Natural killer cell (primary cell): ENCODE measurements at regions not wholly inside any gene's neighbourhood (a gene's known extent, or its start where the extent isn't known, plus 50 kb on each side); places are given as distances from the start of the nearest gene placed in this dataset.

Experiments
- ATAC-seq, 3 donors: fragments of 150-1000 bp in 2 of 3; fragments of 200-7000 bp in 1 of 3; cut with Tn5 transposase; 1 replicate in 1 of 3; 2 replicates in 2 of 3; pipeline ENCODE4 v1.10.0; 2021; ENCODE audit warnings: mild to moderate bottlenecking in 2 of 3, moderate library complexity in 2 of 3
- DNase-seq, 2 donors: peaks; one replicate each; pipeline versions ENCODE4 v3.0.0 to v3.0.0-alpha.2; 2013 to 2021; ENCODE audit warnings: mixed read lengths in 1 of 2
- H3K27ac ChIP-seq: one replicate; pipeline ENCODE4 v1.5.1; 2013; ENCODE audit warnings: mild to moderate bottlenecking, low read length
- H3K27me3 ChIP-seq: one replicate; pipeline ENCODE4 v1.6.1; 2013; ENCODE audit warnings: low read length; ENCODE audit not compliant: control insufficient read depth, insufficient read depth
- H3K36me3 ChIP-seq: one replicate; pipeline ENCODE4 v1.6.1; 2013; ENCODE audit warnings: low read length; ENCODE audit not compliant: control insufficient read depth, insufficient read depth
- H3K4me1 ChIP-seq: one replicate; pipeline ENCODE4 v1.6.1; 2013; ENCODE audit warnings: low read length; ENCODE audit not compliant: control insufficient read depth, insufficient read depth
- H3K4me3 ChIP-seq: one replicate; pipeline ENCODE4 v1.5.1; 2013; ENCODE audit warnings: low read length
- H3K9me3 ChIP-seq: one replicate; pipeline ENCODE4 v1.6.1; 2013; ENCODE audit warnings: low read length; ENCODE audit not compliant: control insufficient read depth, insufficient read depth
- H3K27ac Mint-ChIP-seq, 2 donors: one replicate each; pipeline ENCODE4 v1.8.0; 2022; ENCODE audit warnings: mild to moderate bottlenecking in 2 of 2, mixed read lengths in 2 of 2, moderate library complexity in 1 of 2
- H3K27me3 Mint-ChIP-seq, 2 donors: one replicate each; pipeline ENCODE4 v1.8.0; 2022; ENCODE audit warnings: low read depth in 2 of 2, mixed read lengths in 2 of 2
- H3K36me3 Mint-ChIP-seq: one replicate; pipeline ENCODE4 v1.8.0; 2022; ENCODE audit warnings: mixed read lengths
- H3K4me1 Mint-ChIP-seq, 2 donors: one replicate each; pipeline ENCODE4 v1.8.0; 2022; ENCODE audit warnings: mixed read lengths in 2 of 2
- H3K4me3 Mint-ChIP-seq: one replicate; pipeline ENCODE4 v1.8.0; 2022; ENCODE audit warnings: mild to moderate bottlenecking, moderate library complexity, mixed read lengths
- H3K9me3 Mint-ChIP-seq, 2 donors: one replicate each; pipeline ENCODE4 v1.8.0; 2022; ENCODE audit warnings: mixed read lengths in 2 of 2
- CTCF ChIP-seq: fragments of 200-600 bp; IDR thresholded peaks from one replicate; pipeline ENCODE4 v1.8.0; 2022; ENCODE audit warnings: antibody characterized with exemption
- WGBS: methylation state at CpG from one replicate; pipeline ENCODE4 v1.1.7; 2013; ENCODE audit warnings: missing lambda C conversion rate; ENCODE audit not compliant: insufficient coverage; 5-methylcytosine and 5-hydroxymethylcytosine counted together
- intact Hi-C: fragments of 100-400 bp; cut with micrococcal nuclease; formaldehyde crosslinking; loops from one replicate; pipeline ENCODE4 v1.14.2; 2022

GRCh38 chr3:83035704-83036010 is 1274.2 kb upstream of the GBE1 start:
- DNase-seq (no peak), ATAC-seq (no peak)
- TF ChIP-seq CTCF, result no peak
- no peaks in the 10 kb centered on the region for H3K27me3 ChIP-seq
- H3K4me3 Mint-ChIP-seq, result no peak overlapping the region
- 83% methylated on average over 2 of the region's 2 CpGs for WGBS
- H3K4me3 ChIP-seq, result no peak overlapping the region
- H3K27ac ChIP-seq, result no peak overlapping the region
- no peaks in the 10 kb centered on the region for H3K36me3 Mint-ChIP-seq
- peaks cover 12 to 23% of the 10 kb centered on the region in 2 donors for H3K9me3 Mint-ChIP-seq
- no peaks in the 10 kb centered on the region for H3K4me1 Mint-ChIP-seq
- intact Hi-C loops, result no loop called here
- no peaks in the 10 kb centered on the region for H3K4me1 ChIP-seq
- H3K9me3 ChIP-seq, result no peaks in the 10 kb centered on the region
- H3K27ac Mint-ChIP-seq, result no peak overlapping the region
- H3K36me3 ChIP-seq, result no peaks in the 10 kb centered on the region
- H3K27me3 Mint-ChIP-seq, result no peaks in the 10 kb centered on the region

- 92% methylated on average over 16 of the region's 16 CpGs for WGBS
- Mint-ChIP-seq H3K27ac (no peak overlapping the region), H3K4me3 (no peak overlapping the region), H3K27me3 (no peaks in the 10 kb centered on the region), H3K36me3 (no peaks in the 10 kb centered on the region), H3K9me3 (peaks cover 8 to 17% of the 10 kb centered on the region in 2 donors), H3K4me1 (no peaks in the 10 kb centered on the region)
- no peaks in the 10 kb centered on the region for H3K36me3 ChIP-seq
- no peaks in the 10 kb centered on the region for H3K9me3 ChIP-seq
- H3K4me3 ChIP-seq, result no peak overlapping the region
- DNase-seq, result no peak
- H3K27ac ChIP-seq, result no peak overlapping the region
- ATAC-seq, result no peak
- TF ChIP-seq CTCF, result no peak
- H3K27me3 ChIP-seq, result no peaks in the 10 kb centered on the region
- intact Hi-C loops, result no loop called here
- H3K4me1 ChIP-seq, result no peaks in the 10 kb centered on the region
These were observed 1273.6 kb upstream of the GBE1 start for GRCh38 chr3:83034806-83035703.

GRCh38 chr3:83033133-83033532 is 1271.7 kb upstream of the GBE1 start:
- no peaks in the 10 kb centered on the region for H3K4me1 Mint-ChIP-seq

More at GRCh38 chr3:83033133-83033532, 1271.7 kb upstream of the GBE1 start:
- Histone ChIP-seq H3K4me3 (no peak overlapping the region), H3K36me3 (no peaks in the 10 kb centered on the region), H3K4me1 (no peaks in the 10 kb centered on the region), H3K27ac (no peak overlapping the region), H3K27me3 (no peaks in the 10 kb centered on the region), H3K9me3 (no peaks in the 10 kb centered on the region)
- TF ChIP-seq CTCF, result no peak
- no peaks in the 10 kb centered on the region for H3K27me3 Mint-ChIP-seq
- peaks cover 12% of the 10 kb centered on the region for H3K36me3 Mint-ChIP-seq
- ATAC-seq (no peak), DNase-seq (no peak)
- no peak overlapping the region for H3K27ac Mint-ChIP-seq
- H3K4me3 Mint-ChIP-seq, result no peak overlapping the region
- intact Hi-C loops, result no loop called here
- H3K9me3 Mint-ChIP-seq, result peaks cover 12 to 18% of the 10 kb centered on the region in 2 donors
